K562 (cell line): ENCODE measurements at regions not wholly inside any gene's neighbourhood (a gene's known extent, or its start where the extent isn't known, plus 50 kb on each side); places are given as distances from the start of the nearest gene placed in this dataset.

Experiments used
- BRD4 ChIP-seq: fragments of 200-600 bp; sonication (generic); IDR thresholded peaks from 2 replicates; pipeline ENCODE4 v1.6.1; 2017; ENCODE audit warnings: inconsistent platforms
- EZH2 ChIP-seq: IDR thresholded peaks from 2 replicates; pipeline ENCODE4 v1.6.1; 2012; ENCODE audit warnings: low read depth, mild to moderate bottlenecking, inconsistent platforms, low read length, borderline replicate concordance
- GABPA ChIP-seq: fragments of 200-800 bp; sonication (Bioruptor generic); conservative IDR thresholded peaks from 2 replicates; pipeline ENCODE4 v1.6.1; 2016; ENCODE audit warnings: low read depth, missing genetic modification characterization, missing compliant biosample characterization
- MED1 ChIP-seq: sonication (generic); formaldehyde crosslinking; IDR thresholded peaks from 2 replicates; pipeline ENCODE4 v1.8.1; 2023; ENCODE audit warnings: missing genetic modification reagents, borderline replicate concordance
- MEF2A ChIP-seq: IDR thresholded peaks from 2 replicates; pipeline ENCODE4 v1.6.1; 2011; ENCODE audit warnings: low read depth, mild to moderate bottlenecking, low read length, moderate library complexity; ENCODE audit not compliant: control insufficient read depth
- TCFL5 ChIP-seq: fragments of 250-450 bp; sonication (Bioruptor Pico); conservative IDR thresholded peaks from 2 replicates; pipeline ENCODE4 v1.6.1; 2021; ENCODE audit warnings: mild to moderate bottlenecking, moderate library complexity, matching md5 sums
- TEAD2 ChIP-seq: fragments of 450-650 bp; IDR thresholded peaks from 2 replicates; pipeline ENCODE4 v1.6.1; 2016; ENCODE audit warnings: missing genetic modification characterization, control low read depth, missing compliant biosample characterization
- ZBTB7A ChIP-seq: IDR thresholded peaks from 2 replicates; pipeline ENCODE4 v1.6.1; 2011; ENCODE audit warnings: low read depth, mild to moderate bottlenecking, low read length, moderate library complexity, borderline replicate concordance; ENCODE audit not compliant: control insufficient read depth
- ZFP1 ChIP-seq: fragments of 450-650 bp; formaldehyde crosslinking; IDR thresholded peaks from 2 replicates; pipeline ENCODE4 v1.4.0; 2020; ENCODE audit warnings: mild to moderate bottlenecking, mixed read lengths
- ZNF12 ChIP-seq: sonication (generic); formaldehyde crosslinking; IDR thresholded peaks from 2 replicates; pipeline ENCODE4 v1.4.0; 2020; ENCODE audit warnings: mild to moderate bottlenecking, missing genetic modification reagents
- TF ChIP-seq, protein P1 (sequence below), 3 experiments: IDR thresholded peaks in 2 of 3; conservative IDR thresholded peaks in 1 of 3; 2 replicates each; pipeline ENCODE4 v1.5.1; 2011 to 2012; ENCODE audit warnings: low read length in 3 of 3, mild to moderate bottlenecking in 3 of 3, control low read depth in 2 of 3, improper control_type of control experiment in 1 of 3, inconsistent platforms in 1 of 3, low read depth in 1 of 3, mixed read lengths in 1 of 3, moderate library complexity in 1 of 3; ENCODE audit not compliant: insufficient read depth in 2 of 3
- TF ChIP-seq, protein P2 (sequence below), 2 experiments: fragments of 450-650 bp; formaldehyde crosslinking in 1 of 2; IDR thresholded peaks; 2 replicates each; pipeline versions ENCODE4 v1.4.0 to v1.6.1; 2014 to 2020; ENCODE audit warnings: mild to moderate bottlenecking in 2 of 2, borderline replicate concordance in 1 of 2, low read depth in 1 of 2

DNA sequence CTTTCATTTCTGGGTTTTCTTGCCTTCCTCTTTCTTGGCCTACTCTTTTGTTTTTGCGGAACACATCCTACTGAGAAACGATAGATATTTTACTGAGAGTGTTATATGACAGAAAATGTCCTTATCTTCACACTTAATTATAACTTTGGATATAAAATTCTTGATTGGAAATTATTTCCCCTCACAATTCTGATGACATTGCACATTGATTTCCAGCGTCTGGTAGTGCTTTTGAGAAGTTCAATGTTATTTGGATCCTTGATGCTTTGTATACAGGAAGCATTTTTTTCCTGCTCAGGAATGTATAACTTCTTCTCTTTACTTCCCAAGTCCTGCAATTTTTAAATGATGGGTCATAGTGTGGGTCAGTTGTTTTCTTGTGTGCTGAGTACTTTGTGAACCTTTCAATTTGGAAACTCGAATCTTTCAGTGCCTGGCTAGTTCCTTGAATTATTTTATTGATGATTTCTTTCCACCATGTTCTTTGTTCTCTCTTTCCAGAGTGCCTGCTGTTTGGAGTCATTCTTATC, 183.9 kb downstream of the PDCD6IP start:
- no peak for TF ChIP-seq TCFL5 (CRISPR knock-in tag)
- no peak for TF ChIP-seq ZFP1 (CRISPR knock-in tag)
- no peak for TF ChIP-seq BRD4
- TF ChIP-seq, protein P1, sequence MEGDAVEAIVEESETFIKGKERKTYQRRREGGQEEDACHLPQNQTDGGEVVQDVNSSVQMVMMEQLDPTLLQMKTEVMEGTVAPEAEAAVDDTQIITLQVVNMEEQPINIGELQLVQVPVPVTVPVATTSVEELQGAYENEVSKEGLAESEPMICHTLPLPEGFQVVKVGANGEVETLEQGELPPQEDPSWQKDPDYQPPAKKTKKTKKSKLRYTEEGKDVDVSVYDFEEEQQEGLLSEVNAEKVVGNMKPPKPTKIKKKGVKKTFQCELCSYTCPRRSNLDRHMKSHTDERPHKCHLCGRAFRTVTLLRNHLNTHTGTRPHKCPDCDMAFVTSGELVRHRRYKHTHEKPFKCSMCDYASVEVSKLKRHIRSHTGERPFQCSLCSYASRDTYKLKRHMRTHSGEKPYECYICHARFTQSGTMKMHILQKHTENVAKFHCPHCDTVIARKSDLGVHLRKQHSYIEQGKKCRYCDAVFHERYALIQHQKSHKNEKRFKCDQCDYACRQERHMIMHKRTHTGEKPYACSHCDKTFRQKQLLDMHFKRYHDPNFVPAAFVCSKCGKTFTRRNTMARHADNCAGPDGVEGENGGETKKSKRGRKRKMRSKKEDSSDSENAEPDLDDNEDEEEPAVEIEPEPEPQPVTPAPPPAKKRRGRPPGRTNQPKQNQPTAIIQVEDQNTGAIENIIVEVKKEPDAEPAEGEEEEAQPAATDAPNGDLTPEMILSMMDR (IDR thresholded peaks at IDR 0.05 in 2 of 3, conservative IDR thresholded peaks at IDR 0.05 in 1 of 3; ENCODE audit: insufficient read depth in 2 of 3, low read depth in 1 of 3, low read length in 3 of 3) = no peak
- TF ChIP-seq MED1 (CRISPR knock-in tag) = no peak
- TF ChIP-seq MEF2A = no peak
- TF ChIP-seq GABPA = no peak
- TF ChIP-seq, protein P2, sequence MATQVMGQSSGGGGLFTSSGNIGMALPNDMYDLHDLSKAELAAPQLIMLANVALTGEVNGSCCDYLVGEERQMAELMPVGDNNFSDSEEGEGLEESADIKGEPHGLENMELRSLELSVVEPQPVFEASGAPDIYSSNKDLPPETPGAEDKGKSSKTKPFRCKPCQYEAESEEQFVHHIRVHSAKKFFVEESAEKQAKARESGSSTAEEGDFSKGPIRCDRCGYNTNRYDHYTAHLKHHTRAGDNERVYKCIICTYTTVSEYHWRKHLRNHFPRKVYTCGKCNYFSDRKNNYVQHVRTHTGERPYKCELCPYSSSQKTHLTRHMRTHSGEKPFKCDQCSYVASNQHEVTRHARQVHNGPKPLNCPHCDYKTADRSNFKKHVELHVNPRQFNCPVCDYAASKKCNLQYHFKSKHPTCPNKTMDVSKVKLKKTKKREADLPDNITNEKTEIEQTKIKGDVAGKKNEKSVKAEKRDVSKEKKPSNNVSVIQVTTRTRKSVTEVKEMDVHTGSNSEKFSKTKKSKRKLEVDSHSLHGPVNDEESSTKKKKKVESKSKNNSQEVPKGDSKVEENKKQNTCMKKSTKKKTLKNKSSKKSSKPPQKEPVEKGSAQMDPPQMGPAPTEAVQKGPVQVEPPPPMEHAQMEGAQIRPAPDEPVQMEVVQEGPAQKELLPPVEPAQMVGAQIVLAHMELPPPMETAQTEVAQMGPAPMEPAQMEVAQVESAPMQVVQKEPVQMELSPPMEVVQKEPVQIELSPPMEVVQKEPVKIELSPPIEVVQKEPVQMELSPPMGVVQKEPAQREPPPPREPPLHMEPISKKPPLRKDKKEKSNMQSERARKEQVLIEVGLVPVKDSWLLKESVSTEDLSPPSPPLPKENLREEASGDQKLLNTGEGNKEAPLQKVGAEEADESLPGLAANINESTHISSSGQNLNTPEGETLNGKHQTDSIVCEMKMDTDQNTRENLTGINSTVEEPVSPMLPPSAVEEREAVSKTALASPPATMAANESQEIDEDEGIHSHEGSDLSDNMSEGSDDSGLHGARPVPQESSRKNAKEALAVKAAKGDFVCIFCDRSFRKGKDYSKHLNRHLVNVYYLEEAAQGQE (IDR thresholded peaks at IDR 0.05; ENCODE audit: borderline replicate concordance) = no peak
- TF ChIP-seq, protein P2 (CRISPR knock-in tag; IDR thresholded peaks at IDR 0.05; ENCODE audit: low read depth) = no peak
- TF ChIP-seq ZBTB7A = no peak
- TF ChIP-seq EZH2 = no peak
- TF ChIP-seq TEAD2 (tag) = no peak
- no peak for TF ChIP-seq ZNF12
